ENCODE measurements at regions not wholly inside any gene's neighbourhood (a gene's known extent, or its start where the extent isn't known, plus 50 kb on each side); places are given as distances from the start of the nearest gene placed in this dataset.

GRCh38 chr3:84885199-84885882 lies 73.4 kb upstream of the CADM2 start:
- no peaks in the 10 kb centered on the region for H3K4me1 ChIP-seq
- no peaks in the 10 kb centered on the region for H3K27me3 ChIP-seq
- no peaks in the 10 kb centered on the region for H3K9me3 ChIP-seq
- no peak for TF ChIP-seq CTCF (IDR thresholded peaks at IDR 0.05; ENCODE audit: low read depth, low read length)
- no peak overlapping the region for H3K4me3 ChIP-seq (ENCODE audit: low read depth, low read length)
- no peak for DNase-seq
- no peaks in the 10 kb centered on the region for H3K36me3 ChIP-seq

GRCh38 chr3:84891851-84892250 lies 66.9 kb upstream of the CADM2 start:
- no peak for DNase-seq
- Histone ChIP-seq H3K4me1 (no peaks in the 10 kb centered on the region), H3K27me3 (no peaks in the 10 kb centered on the region), H3K9me3 (no peaks in the 10 kb centered on the region), H3K4me3 (ENCODE audit: low read depth, low read length) (no peak overlapping the region), H3K36me3 (no peaks in the 10 kb centered on the region)
- no peak for TF ChIP-seq CTCF (IDR thresholded peaks at IDR 0.05; ENCODE audit: low read depth, low read length)

- Histone ChIP-seq H3K27me3 (no peaks in the 10 kb centered on the region), H3K9me3 (no peaks in the 10 kb centered on the region), H3K4me1 (no peaks in the 10 kb centered on the region), H3K36me3 (no peaks in the 10 kb centered on the region), H3K4me3 (ENCODE audit: low read depth, low read length) (no peak overlapping the region)
- DNase-seq, result no peak
- TF ChIP-seq CTCF (IDR thresholded peaks at IDR 0.05; ENCODE audit: low read depth, low read length), result no peak
Observed at GRCh38 chr3:84893211-84893610, 65.6 kb upstream of the CADM2 start.

GRCh38 chr3:84904212-84904611 lies 54.6 kb upstream of the CADM2 start:
- Histone ChIP-seq H3K4me1 (no peaks in the 10 kb centered on the region), H3K4me3 (ENCODE audit: low read depth, low read length) (no peak overlapping the region), H3K27me3 (no peaks in the 10 kb centered on the region), H3K36me3 (no peaks in the 10 kb centered on the region), H3K9me3 (no peaks in the 10 kb centered on the region)
- no peak for DNase-seq
- no peak for TF ChIP-seq CTCF (IDR thresholded peaks at IDR 0.05; ENCODE audit: low read depth, low read length)

GRCh38 chr3:84904816-84905555 lies 53.8 kb upstream of the CADM2 start:
- H3K4me1 ChIP-seq, result no peaks in the 10 kb centered on the region
- H3K27me3 ChIP-seq, result no peaks in the 10 kb centered on the region
- no peaks in the 10 kb centered on the region for H3K9me3 ChIP-seq
- H3K36me3 ChIP-seq, result no peaks in the 10 kb centered on the region
- no peak overlapping the region for H3K4me3 ChIP-seq (ENCODE audit: low read depth, low read length)
- peak; percentile 21 for DNase-seq
- no peak for TF ChIP-seq CTCF (IDR thresholded peaks at IDR 0.05; ENCODE audit: low read depth, low read length)

- no peaks in the 10 kb centered on the region for H3K9me3 ChIP-seq
- no peaks in the 10 kb centered on the region for H3K4me1 ChIP-seq
- H3K27me3 ChIP-seq, result no peaks in the 10 kb centered on the region
- TF ChIP-seq CTCF (IDR thresholded peaks at IDR 0.05; ENCODE audit: low read depth, low read length), result no peak
- no peak overlapping the region for H3K4me3 ChIP-seq (ENCODE audit: low read depth, low read length)
- no peak for DNase-seq
- no peaks in the 10 kb centered on the region for H3K36me3 ChIP-seq
Observed at GRCh38 chr3:84905556-84905920, 53.3 kb upstream of the CADM2 start.

Data from BE2C (cell line).